NCI-H69 (cell line): ENCODE measurements at regions not wholly inside any gene's neighbourhood (a gene's known extent, or its start where the extent isn't known, plus 50 kb on each side); places are given as distances from the start of the nearest gene placed in this dataset.
"Not testable (repeated sequence)": the region's sequence is repeated elsewhere in the genome, so short reads cannot be mapped to it uniquely, and the experiment has no call there.

Experiments used
- DNase-seq: peaks from one replicate; lab custom pipeline; 2025; lab: John Stamatoyannopoulos, UW

DNA sequence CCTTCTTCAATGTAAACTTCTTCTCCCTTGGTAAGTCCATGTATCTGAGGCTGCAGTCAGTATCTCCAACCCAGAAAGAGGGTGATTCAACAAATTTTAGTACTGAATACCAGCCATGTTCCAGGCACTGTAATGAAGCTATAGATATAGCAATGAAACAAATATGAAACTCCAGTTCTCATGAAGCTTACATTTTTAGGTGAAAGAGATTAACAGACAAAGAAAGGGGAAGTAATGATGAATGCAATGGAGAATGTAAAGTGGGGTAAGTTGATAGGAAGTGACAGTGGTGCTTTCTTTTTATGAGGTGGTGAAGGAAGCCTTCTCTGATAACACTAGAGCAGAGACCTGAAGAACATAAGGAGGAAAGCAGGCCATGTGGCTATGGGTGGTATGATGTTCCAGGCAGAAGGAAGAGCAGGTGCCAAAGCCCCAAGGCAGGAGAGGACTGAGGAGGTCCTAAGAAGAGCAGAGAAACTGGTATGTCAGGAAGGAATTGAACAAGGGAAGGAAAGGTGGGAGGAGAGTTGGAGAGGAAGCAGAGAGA is 143.6 kb downstream of the TFAP2B start:
- DNase-seq, result no peak

DNA sequence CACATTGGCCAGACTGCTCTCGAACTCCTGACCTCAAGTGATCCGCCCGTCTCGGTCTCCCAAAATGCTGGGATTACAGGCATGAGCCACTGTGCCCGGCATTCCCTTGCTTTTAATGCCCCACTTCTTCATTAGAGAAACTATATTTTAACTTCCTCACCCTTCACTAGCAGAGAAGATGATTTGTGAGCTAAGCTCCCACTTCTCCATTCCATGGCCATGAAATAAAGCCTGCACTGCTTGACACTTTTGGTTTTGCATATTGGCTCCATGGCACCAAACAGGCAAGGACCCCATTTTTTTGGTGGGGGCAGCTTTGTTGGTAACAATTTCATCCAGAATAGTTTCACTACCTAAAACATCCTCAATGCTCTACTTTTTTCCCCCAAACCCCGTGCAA is 145.3 kb downstream of the TFAP2B start:
- no peak for DNase-seq

DNA sequence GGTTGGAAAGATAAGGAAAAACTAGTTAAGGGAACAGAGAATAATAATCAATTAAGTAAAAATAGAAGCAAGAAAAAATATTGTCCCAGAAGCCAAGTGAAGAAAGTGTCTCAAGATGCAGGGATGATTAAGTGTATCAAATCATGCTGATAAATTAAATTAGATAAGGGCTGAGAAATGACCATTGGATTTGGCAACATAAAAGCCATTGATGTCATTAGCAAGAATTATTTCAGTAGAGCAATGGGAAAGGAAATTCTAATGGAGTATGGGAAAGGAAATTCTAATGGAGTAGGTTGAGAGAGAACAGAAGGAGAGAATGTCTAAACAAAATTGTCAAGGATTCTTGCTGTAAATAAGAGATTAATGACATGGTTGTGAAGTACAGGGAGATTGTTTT is 146.8 kb downstream of the TFAP2B start:
- DNase-seq, result no peak

DNA sequence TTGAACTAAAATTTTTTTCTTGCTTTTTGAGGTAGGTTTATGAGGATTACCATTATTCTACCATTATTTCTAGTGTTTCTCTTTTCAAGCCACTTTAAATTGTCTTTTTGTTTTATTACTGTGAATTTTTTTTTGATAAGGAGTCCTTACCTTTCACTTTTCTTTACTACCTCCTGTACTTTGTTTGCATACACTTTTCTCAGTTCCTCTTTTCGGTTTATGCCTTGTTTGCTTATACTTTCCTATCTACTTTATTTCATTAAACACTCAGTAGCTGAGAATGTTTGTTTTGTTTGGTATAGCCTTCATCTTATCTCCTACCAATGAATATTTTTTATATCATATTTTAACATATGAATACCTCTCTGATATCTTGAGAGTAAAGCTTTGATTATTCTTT is 147.9 kb downstream of the TFAP2B start:
- DNase-seq, result no peak

DNA sequence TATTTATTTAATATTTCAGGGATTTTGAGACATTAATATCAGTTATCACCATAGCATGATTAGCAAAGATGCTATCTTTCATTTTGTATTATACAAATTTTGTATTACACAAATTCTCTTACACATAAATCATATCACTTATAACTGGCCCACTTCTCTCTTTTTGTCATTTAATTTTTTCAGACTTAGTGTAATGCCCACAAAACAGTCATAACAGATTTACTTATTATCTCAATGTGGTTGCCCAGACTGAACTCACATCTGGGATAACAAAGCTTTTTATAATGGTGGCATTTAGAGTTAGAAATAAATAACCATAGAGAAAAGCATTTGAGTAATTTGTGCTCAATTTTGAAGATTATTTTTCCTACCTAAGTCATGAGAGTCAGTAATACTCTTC is 148.3 kb downstream of the TFAP2B start:
- DNase-seq, result no peak

DNA sequence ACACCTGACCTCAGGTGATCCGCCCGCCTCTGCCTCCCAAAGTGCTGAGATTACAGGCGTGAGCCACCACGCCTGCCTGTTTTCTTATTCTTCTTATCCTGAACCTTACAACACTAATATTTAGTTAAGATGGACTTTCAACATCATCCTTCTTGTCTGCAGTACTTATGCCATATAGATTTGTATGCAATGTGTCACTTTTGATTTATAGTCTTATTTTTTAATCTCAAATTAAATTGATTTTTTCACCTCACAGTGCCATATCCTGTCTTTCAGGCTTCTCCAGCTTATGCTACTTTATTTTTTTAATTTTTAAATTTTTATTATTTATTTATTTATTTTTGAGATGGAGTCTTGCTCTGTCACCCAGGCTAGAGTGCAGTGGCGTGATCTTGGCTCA is 149.6 kb downstream of the TFAP2B start:
- DNase-seq, result not testable (repeated sequence)

DNA sequence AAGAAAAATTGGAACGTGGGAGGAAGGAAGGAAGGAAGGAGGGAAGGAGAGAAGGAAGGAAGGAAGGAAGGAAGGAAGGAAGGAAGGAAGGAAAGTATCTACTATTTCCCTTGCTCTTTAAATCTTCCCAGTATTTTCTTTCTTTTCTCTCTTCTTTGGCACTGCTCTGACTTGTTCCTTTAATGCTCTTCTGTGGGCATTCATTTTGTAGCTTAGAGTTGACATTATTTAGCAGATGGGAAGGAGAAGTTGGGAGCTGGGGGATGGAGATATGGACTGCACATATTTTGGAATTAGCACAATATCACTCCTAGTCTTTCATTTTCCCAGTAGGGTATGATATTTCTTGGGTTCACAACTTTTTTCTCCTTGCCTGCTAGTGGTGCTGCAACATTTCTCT is 152.2 kb downstream of the TFAP2B start:
- no peak for DNase-seq

DNA sequence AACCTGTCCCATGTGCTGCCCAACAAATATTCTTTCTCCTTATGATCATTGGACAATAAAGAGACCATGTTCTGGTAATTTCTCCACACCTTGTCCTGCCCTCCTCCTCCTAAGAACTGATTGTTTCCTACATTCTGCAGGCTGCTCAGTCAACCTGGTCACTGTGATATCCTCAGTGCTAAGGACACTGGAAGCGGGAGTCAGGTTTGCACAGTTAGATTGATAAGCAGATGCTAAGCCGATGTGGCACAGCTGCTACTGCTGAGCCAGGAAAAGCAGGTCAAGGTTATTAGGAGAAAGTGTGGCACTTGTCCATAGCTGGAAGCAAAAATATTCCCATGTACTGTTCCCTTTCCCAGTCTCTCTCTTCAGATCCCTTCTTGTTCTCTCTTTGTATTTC is 154.8 kb downstream of the TFAP2B start:
- no peak for DNase-seq

DNA sequence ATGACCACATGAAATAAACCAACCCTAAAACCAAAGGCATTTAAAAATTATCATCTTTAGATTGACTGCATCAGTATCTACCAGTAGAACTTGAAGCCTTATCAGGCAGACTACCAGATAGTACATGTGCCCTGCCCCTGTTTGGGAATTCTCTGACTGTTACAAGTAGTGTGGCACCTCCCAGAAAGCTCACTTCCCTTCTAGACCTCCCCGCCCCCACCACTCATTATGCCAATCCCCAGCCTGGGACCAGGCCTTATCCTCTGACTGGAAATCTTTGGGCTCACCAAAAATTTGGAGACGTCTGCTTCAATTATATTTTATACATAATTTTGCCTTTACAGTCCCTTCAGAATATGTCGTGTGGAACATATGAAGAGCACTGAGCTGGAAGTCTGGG is 155.6 kb downstream of the TFAP2B start:
- DNase-seq, result no peak

DNA sequence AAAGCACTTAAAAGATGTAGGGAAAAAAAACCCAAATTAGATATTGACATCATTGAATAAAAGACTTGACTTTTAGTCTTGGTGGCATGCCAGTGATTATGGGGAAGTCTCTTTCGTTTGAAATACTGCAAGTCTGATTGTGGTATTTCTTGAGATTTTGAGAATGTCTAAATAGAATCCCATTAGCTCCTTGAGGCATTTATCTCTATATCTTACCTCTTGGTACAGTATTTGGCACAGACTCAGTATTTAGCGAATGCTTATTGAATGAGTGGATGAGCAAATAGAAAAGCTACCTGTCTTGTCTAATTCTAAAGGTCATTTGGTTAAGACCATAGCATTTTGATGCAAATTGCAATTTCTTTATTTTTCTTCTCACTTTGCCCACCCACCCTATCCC is 156.5 kb downstream of the TFAP2B start:
- no peak for DNase-seq

DNA sequence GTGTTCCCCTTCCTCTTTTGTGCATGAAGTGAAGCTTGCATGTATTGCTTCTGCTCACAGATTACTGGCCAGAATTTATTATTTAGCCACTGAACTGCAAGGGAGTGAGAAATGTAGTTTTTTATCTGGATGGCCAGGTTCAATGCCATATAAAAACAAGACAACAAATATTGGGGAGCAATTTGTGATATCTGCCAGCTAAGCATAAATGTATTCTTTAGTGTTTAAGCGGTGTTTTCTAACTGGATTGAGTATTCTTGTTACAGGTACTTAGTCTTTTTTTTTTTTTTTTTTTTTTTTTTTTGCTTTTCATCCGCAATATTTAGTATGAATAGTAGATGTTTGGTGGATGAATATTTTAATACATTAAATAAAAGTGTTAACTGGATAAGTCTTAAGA is 158.2 kb downstream of the TFAP2B start:
- DNase-seq, result no peak

DNA sequence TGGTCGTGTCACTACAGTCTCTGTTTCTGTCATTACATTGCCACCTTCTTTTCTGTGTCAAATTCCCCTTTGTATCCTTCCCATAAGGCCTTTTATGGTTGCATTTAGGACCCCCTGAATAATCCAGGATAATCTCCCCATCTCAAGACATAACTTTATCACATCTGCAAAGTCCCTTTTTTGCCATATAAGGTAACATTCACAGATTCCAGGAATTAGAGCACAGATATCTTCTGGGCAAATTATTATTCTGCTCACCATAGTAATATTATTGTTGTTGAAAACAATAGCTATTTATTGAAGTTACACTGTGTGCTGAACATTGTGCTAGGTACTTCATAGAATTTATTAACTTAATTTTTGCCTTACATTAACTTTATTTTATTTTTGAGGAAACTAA is 159.1 kb downstream of the TFAP2B start:
- no peak for DNase-seq

DNA sequence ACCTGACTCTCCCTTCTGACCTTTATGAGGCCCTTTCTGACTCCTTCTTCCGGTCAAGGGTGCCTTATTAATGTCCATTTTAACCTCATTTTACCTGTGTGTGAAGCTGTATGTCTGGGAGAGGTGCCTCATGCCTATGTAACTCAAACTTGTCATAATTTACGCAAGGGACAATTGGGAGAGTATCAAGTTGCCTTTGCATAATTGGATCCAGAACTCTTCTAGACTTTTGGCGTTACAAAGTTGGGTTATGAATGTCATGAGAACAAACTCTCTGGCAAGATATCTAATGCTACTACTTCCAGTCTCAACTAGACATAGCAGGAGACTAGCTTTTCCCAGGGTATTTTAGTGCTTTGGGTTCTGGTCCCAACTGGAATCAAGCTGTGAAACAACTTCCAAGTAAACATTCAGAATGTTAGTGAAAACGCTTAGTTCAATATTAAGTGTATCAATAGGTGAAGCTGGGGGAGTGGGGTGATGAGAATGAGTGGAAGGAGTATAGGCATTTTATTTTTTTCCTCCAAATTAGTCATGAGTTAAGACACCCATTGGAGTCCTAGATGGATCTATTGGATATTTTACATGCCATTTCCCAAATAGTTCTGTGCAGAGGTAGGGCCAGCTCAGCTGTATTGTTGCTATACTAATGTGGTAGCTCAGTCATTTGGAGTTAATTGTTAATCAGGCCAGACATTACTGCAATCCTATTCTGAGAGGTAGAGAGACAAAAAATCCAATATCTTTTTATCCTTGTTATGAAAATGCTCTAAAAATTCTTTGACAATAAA is 159.9 kb downstream of the TFAP2B start:
- DNase-seq, result no peak

DNA sequence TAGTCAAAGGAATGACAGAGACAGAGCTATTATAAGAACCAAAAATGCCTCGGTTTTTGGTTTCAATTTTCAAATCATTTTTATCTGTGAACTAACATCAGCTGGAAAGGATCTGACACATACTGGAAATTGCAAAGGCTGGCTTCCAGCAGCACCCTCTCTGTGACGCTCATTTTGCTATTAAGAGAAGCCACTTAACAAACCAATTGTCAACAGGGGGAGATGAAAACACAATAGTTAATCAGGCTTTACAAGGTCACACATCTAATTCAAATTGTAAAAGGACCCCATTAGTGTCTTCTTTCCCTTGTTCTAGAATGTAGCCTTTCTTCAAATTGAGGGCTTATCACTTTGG is 160.5 kb downstream of the TFAP2B start:
- no peak for DNase-seq

DNA sequence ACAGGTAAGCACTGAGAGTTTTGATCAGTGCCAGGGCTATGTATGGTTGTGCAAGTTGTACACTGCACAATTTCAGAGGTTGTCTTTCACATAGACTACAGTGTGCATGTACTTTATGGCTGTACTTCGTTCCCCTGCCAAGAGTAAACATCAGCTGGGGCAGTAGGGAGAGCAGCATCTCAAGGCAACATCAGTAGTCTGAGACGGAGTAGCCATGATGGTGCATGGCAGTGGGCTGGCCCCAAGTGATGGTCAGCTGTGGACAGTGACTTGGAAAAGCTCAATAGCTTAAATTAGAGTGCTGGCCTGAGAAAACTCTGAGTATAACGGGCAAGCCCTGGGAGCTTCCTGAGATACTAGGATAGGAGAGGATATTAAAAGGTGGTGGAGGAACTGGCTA is 165.5 kb downstream of the TFAP2B start:
- DNase-seq, result no peak

DNA sequence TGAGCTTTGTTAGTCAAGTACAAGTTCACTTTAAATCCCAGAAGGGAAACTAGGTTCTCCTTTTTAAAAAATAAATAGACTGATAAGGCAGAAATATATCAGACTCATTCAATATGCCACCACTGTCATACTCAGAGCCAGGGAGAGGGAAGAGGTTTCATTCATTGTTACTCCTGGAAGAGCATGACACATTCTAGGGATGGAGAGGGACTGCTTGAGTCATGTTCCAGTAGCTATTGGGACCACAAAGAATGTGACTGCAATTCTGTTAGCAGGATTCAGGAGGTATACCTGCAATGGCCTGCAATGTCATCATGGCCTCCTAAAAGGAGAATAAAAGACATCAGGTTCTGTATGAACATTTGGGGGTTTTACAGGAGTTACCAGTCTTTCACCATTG is 167.6 kb downstream of the TFAP2B start:
- DNase-seq, result no peak

DNA sequence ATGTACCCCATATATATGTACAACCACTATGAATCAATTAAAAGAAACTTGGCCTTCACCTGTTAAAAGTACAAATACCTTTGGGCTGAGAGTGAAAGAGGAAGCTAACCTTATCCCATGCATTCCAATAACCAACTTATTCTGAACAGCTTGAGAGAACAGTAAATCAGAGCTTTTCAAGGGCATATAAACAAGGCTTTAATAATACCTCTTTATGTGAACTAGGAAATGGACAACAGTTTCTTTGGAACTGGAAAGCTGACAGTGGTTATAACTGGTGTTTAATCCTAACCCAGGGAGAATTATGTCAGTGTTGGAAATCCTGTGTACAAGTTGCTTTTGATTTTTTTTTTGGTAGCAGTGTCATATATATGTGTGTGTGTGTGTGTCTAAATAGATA is 170.5 kb downstream of the TFAP2B start:
- DNase-seq, result no peak

DNA sequence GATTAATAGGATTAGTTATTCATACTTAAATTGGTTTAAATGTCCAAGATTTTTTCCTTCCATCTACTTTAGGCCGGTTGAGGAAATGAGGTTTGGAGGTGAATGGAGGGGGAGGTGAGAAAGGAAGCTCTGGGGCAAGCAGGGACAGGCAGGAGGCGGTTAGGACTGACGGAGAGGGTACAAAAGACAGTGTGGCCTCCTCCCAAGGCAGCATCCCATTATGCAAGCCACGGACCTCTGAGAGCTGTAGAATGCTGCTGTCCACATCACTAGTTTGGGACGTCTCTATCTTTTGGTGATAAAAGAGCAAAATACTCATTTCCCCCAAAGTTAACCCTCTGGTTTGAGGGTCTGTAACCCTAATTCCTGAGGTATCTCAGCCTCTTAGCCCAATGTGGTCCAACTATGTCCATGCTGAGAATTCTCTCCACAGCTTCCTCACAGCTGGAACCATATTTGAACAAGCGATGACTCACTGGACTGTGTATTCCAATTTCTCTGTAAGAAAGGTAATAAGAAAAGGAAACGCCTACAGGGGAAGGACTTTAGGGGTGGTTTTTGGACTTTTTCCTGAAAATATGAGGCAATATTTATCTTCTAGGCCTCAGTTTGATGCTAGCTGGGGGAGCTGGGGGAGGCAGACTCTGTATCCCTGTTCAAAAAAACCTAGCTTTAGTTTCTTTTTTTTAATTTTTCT is 172.2 kb downstream of the TFAP2B start:
- peak; percentile 95 for DNase-seq

DNA sequence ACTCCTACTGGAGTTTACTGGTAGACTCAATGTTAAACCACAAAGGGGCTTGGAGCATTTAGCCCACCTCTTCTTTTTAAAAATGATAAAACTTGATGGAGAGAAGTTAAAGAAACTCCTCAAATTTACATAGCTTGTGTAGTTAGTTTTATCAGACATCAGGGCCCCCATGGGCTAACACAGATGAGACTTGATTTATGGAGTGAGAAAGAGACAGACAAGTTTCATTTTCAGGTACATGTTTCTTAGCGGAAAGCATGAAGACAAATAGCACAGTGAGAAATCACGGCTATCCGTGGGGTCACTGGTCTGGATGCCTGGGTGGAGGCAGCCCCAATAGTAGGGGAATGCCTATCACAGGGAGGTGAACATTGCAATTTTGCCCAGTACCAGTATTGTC is 173.6 kb downstream of the TFAP2B start:
- DNase-seq, result no peak

DNA sequence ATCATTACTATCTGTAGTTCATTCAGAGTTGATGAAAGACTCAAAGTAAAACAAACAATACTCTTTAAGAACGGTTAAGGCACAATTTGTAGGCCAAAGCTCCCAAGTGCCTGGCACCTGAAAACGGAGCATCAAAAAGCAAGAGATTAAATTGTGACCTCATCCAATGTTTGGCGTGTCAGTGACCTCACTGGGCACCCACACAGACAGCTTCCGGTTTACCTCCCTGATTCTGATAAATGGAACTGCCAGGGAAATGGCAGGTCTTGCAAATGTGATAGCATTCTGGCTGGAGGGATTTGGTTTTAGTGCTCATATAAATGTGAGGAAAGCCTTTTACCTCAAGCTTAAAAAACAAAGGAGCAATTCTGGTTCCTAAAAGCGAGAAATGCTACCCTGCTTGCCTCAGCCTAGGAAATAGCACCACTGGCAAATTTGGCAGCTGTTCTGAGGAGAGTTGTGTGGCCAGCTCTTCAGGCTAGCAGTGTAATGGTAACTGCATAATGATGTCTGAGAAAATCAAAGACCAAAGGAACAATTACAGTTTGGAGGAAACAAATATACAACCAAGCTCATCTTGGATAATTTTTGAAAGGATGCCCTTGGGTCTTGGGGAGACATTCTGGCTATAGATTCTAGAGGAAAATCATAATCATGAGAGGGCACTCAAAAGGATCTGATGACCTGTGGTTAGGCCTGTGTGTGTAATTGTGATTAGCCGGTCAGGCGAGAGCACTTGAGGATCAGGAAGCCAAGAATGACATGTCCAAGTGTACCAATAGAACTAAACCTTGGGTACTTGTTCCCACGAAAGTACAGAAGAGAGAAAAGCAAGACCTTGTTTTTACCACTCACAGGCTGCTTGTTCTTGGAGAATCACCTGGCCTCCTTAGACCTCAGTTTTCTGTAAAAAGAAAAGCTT is 174.3 kb downstream of the TFAP2B start:
- no peak for DNase-seq

DNA sequence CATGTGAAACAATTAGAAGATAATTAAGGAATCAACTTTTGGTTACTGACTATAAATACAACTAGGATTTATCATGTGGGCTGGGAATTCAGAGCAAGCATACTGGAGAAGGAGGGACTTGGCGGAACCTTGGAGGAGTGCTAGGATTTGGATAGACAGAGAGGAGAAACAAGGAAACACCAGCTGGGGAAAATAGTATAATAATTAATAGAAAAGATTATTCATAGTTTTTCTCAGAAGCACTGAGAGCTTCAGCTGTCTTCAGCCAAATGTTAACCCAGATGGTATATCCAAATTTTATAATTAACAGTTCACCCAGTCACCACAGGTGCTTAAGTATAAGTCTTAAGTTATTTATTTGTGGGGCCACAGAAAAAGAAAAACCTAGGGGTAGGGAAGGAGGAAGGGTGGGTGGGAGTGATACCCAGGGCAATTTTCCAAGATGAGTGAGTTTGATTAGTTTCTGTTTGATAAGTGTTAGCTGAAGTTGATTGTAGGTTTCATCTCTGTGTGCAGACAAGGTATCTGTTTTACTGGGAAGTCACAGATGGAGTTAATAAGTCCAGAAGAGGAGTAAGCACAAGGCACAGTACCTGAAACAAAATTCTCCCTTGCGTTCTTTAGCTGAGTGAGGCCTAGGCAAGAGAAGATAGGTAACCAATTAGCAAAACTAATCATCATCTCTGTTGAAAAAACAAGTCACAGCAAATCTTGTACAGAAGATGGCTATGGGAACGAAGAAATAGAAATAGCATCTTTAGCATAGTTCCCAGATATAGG is 175.5 kb downstream of the TFAP2B start:
- peak; percentile 34 for DNase-seq

DNA sequence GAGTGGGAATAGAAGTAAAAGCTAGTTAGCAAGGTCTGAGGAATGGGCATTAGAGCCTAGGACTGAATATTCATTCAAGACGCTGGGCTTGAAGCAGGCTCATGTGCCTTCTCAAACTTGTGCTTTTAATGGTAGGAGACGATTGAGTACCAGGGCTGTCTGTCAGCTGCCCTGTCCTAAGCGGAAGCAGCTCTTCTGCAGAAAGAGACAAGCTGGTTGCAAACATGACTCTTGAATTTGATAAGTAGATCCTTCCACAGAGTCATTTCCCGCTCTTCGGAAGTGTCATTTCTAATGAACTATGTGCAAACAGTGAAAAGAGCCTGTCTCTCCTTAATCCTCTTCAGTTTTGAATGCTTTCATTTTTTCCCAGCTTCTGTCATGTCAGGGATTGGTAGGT is 176.4 kb downstream of the TFAP2B start:
- DNase-seq, result peak; percentile 37
